Pancreas (tissue), 10 donors: ENCODE measurements at regions not wholly inside any gene's neighbourhood (a gene's known extent, or its start where the extent isn't known, plus 50 kb on each side); places are given as distances from the start of the nearest gene placed in this dataset.

Experiments
- ATAC-seq, 4 donors: fragments of 200-7000 bp; cut with Tn5 transposase; one replicate each; pipeline versions ENCODE4 v1.8.0 to v1.9.1; 2020; ENCODE audit warnings: mild to moderate bottlenecking in 4 of 4, moderate library complexity in 4 of 4
- DNase-seq, 6 donors: peaks; one replicate each; pipeline ENCODE4 v3.0.0-alpha.2; 2020
- FAIRE-seq: peaks from 2 replicates; lab custom pipeline; 2012; peaks lifted over from hg19 to GRCh38; lab: Jason Lieb, UNC
- H3K27ac ChIP-seq, 4 donors: fragments of 200-600 bp; sonication (generic); 1 replicate in 3 of 4; 2 replicates in 1 of 4; pipeline versions ENCODE4 v1.5.0 to v1.8.0; 2020
- H3K27me3 ChIP-seq, 4 donors: fragments of 200-600 bp; one replicate each; pipeline ENCODE4 v1.8.0; 2021
- H3K36me3 ChIP-seq, 3 donors: fragments of 200-600 bp; sonication (generic) in 1 of 3; one replicate each; pipeline versions ENCODE4 v1.5.0 to v1.8.0; 2020 to 2021
- H3K4me1 ChIP-seq, 3 donors: fragments of 200-600 bp; one replicate each; pipeline ENCODE4 v1.8.0; 2021
- H3K4me3 ChIP-seq, 4 donors: fragments of 200-600 bp; sonication (generic) in 2 of 4; one replicate each; pipeline versions ENCODE4 v1.5.0 to v1.8.0; 2020 to 2021
- H3K9me3 ChIP-seq, 4 donors: fragments of 200-600 bp; one replicate each; pipeline ENCODE4 v1.8.0; 2021
- WGBS, 2 donors: extraction: QIAGEN DNeasy Blood & Tissue Kit; methylation state at CpG; one replicate each; pipeline ENCODE4 v1.1.7; 2013; 5-methylcytosine and 5-hydroxymethylcytosine counted together
- intact Hi-C, 3 donors: fragments of 100-400 bp; cut with DNase I; formaldehyde crosslinking; loops; one replicate each; pipeline versions ENCODE4 v1.11.1 to v1.14.2; 2022
- TF ChIP-seq, protein P1 (sequence below), 4 donors: fragments of 200-600 bp; sonication (generic) in 3 of 4; IDR thresholded peaks; one replicate each; pipeline versions ENCODE4 v1.5.0 to v1.8.0; 2021; ENCODE audit warnings: antibody characterized with exemption in 4 of 4
- donor health status: healthy with polysubstance abuse.
- donor health status: DM: no; HTN: no; CAD: no; lungs with moderate emphysema.
- donor health status: DM: no; HTN: no; CAD: no.
- donor health status: control.
- donor health status: control.
- donor health status: Bipolar disorder and iron deficiency.
- donor health status: DM: yes; HTN: yes; CAD: no.
- donor health status: DM: no; HTN: no; CAD: no.
- donor health status: DM: no; HTN: no; CAD: no.
- donor health status: DM: yes; HTN: yes; CAD: no.

DNA sequence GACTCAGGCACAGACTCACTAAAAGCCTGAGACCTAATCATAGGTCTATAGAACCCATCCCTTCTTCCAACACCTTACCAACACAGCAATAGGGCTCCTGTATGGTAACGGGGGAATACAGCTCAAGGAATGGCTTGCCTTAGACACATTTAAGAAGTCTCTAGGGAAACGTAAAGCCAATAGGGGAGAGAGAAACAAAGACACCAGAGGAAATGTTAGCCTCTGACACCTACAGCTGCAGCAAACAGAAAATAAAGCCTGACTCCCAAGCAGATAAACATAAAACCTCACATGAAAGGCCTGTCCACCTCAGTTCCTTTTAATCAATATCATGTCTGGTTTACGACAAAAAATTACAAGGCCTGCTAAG is 51.1 kb upstream of the NCOA1 start:
- TF ChIP-seq, protein P1, sequence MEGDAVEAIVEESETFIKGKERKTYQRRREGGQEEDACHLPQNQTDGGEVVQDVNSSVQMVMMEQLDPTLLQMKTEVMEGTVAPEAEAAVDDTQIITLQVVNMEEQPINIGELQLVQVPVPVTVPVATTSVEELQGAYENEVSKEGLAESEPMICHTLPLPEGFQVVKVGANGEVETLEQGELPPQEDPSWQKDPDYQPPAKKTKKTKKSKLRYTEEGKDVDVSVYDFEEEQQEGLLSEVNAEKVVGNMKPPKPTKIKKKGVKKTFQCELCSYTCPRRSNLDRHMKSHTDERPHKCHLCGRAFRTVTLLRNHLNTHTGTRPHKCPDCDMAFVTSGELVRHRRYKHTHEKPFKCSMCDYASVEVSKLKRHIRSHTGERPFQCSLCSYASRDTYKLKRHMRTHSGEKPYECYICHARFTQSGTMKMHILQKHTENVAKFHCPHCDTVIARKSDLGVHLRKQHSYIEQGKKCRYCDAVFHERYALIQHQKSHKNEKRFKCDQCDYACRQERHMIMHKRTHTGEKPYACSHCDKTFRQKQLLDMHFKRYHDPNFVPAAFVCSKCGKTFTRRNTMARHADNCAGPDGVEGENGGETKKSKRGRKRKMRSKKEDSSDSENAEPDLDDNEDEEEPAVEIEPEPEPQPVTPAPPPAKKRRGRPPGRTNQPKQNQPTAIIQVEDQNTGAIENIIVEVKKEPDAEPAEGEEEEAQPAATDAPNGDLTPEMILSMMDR (IDR thresholded peaks at IDR 0.05) = no peak
- Histone ChIP-seq H3K27ac (no peak overlapping the region), H3K4me1 (peaks cover 0 to 3% (median 0%) of the 10 kb centered on the region in 3 donors), H3K4me3 (no peak overlapping the region), H3K36me3 (no peaks in the 10 kb centered on the region), H3K9me3 (no peaks in the 10 kb centered on the region), H3K27me3 (no peaks in the 10 kb centered on the region)
- intact Hi-C loops = no loop called here
- FAIRE-seq (no peak), DNase-seq (no peak), ATAC-seq (no peak)
- WGBS, 2 donors = 82 to 90% methylated on average over 3 of the region's 3 CpGs

DNA sequence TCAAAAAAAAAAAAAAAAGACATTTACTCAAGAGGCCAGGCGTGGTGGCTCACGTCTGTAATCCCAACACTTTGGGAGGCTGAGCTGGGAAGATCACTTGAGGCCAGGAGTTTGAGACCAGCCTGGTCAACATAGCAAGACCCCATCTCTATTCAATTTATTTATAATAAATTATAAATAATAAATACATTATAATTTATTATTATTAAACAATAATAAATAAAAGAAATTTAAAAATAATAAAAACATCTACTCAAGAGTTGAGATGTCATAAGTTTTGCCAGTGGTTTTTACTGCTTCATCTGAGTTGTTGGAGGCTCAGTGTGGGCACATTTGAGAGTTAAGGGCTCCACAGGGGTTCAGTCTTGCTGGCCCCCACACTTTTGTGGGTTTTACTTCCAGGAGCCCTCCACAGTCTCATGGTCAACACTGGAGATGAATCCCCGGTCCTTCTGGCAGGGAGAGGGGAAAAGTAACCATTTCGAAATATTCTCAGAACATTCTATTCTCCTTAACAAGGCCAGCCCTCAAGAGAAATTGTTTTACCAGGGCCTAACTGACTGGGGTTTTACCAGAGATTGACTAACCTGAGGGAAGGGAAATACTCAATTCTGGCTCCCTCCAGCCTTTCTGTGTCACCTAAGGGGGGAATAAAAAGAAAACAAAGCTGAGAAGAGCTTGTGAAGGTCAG is 51.6 kb upstream of the NCOA1 start:
- Histone ChIP-seq H3K27ac (no peak overlapping the region), H3K4me3 (no peak overlapping the region), H3K27me3 (no peaks in the 10 kb centered on the region), H3K36me3 (no peaks in the 10 kb centered on the region), H3K9me3 (no peaks in the 10 kb centered on the region), H3K4me1 (peaks cover 0 to 3% (median 0%) of the 10 kb centered on the region in 3 donors)
- intact Hi-C loops = no loop called here
- DNase-seq (no peak), ATAC-seq (no peak), FAIRE-seq (no peak)
- TF ChIP-seq, protein P1 (IDR thresholded peaks at IDR 0.05) = no peak
- WGBS, 2 donors = 87 to 94% methylated on average over 4 of the region's 4 CpGs

- FAIRE-seq = no peak
- ATAC-seq = no peak
- intact Hi-C loops = no loop called here
- TF ChIP-seq, protein P1 (IDR thresholded peaks at IDR 0.05) = no peak
- Histone ChIP-seq H3K27me3 (no peaks in the 10 kb centered on the region), H3K36me3 (no peaks in the 10 kb centered on the region), H3K4me1 (peaks cover 0 to 3% (median 0%) of the 10 kb centered on the region in 3 donors), H3K4me3 (no peak overlapping the region), H3K27ac (no peak overlapping the region), H3K9me3 (no peaks in the 10 kb centered on the region)
- no peak for DNase-seq
Measured at GRCh38 chr2:24438106-24438505, 52.9 kb upstream of the NCOA1 start.

- Histone ChIP-seq H3K4me1 (peaks cover 0 to 3% (median 0%) of the 10 kb centered on the region in 3 donors), H3K36me3 (no peaks in the 10 kb centered on the region), H3K27ac (no peak overlapping the region), H3K4me3 (no peak overlapping the region), H3K27me3 (no peaks in the 10 kb centered on the region), H3K9me3 (no peaks in the 10 kb centered on the region)
- intact Hi-C loops = no loop called here
- 55 to 63% methylated on average over 13 of the region's 13 CpGs for WGBS, 2 donors
- FAIRE-seq (no peak), ATAC-seq (peak in 3 of 4 donors; percentile 65 to 74 (median 69)), DNase-seq (peak in 4 of 6 donors; percentile 33 to 46 (median 40))
- TF ChIP-seq, protein P1 (IDR thresholded peaks at IDR 0.05) = no peak
Measured at GRCh38 chr2:24435391-24436316, 55.4 kb upstream of the NCOA1 start.
